Activated CD8-positive, alpha-beta memory T cell treated with anti-CD3 and anti-CD28 coated beads for 4 hours (primary cell): ENCODE measurements at regions not wholly inside any gene's neighbourhood (a gene's known extent, or its start where the extent isn't known, plus 50 kb on each side); places are given as distances from the start of the nearest gene placed in this dataset.
"Not testable (repeated sequence)": the region's sequence is repeated elsewhere in the genome, so short reads cannot be mapped to it uniquely, and the experiment has no call there.

Experiments
- DNase-seq, 2 donors: peaks; one replicate each; pipeline ENCODE4 v3.0.0-alpha.2; 2020; ENCODE audit warnings: low read depth in 2 of 2

- DNase-seq: not testable (repeated sequence)
Observed at GRCh38 chr16:29219562-29219961, 186.9 kb downstream of the NPIPB11 start.

GRCh38 chr16:29218649-29219048 lies 187.9 kb downstream of the NPIPB11 start:
- not testable (repeated sequence) for DNase-seq

GRCh38 chr16:29218171-29218570 lies 188.3 kb downstream of the NPIPB11 start:
- not testable (repeated sequence) for DNase-seq

- DNase-seq: not testable (repeated sequence)
Observed at GRCh38 chr16:29217752-29218126, 188.8 kb downstream of the NPIPB11 start.

GRCh38 chr16:29217104-29217751 lies 189.3 kb downstream of the NPIPB11 start:
- not testable (repeated sequence) for DNase-seq

GRCh38 chr16:29213770-29214169 lies 192.7 kb downstream of the NPIPB11 start:
- not testable (repeated sequence) for DNase-seq

GRCh38 chr16:29213251-29213650 lies 193.3 kb downstream of the NPIPB11 start:
- not testable (repeated sequence) for DNase-seq

- not testable (repeated sequence) for DNase-seq
Observed at GRCh38 chr16:29212084-29213027, 194.2 kb downstream of the NPIPB11 start.

- DNase-seq: not testable (repeated sequence)
Observed at GRCh38 chr16:29211456-29211855, 195.1 kb downstream of the NPIPB11 start.

GRCh38 chr16:29210299-29211150 lies 196.0 kb downstream of the NPIPB11 start:
- not testable (repeated sequence) for DNase-seq

GRCh38 chr16:29206120-29206519 lies 200.4 kb downstream of the NPIPB11 start:
- DNase-seq: not testable (repeated sequence)

- DNase-seq: not testable (repeated sequence)
Observed at GRCh38 chr16:29205151-29205550, 201.4 kb downstream of the NPIPB11 start.

GRCh38 chr16:29204806-29205135 lies 201.7 kb downstream of the NPIPB11 start:
- no peak for DNase-seq

GRCh38 chr16:29203933-29204805 lies 202.3 kb downstream of the NPIPB11 start:
- not testable (repeated sequence) for DNase-seq

- not testable (repeated sequence) for DNase-seq
Observed at GRCh38 chr16:29203046-29203932, 203.2 kb downstream of the NPIPB11 start.

- not testable (repeated sequence) for DNase-seq
Observed at GRCh38 chr16:29202642-29203041, 203.9 kb downstream of the NPIPB11 start.

GRCh38 chr16:29202025-29202632 lies 204.4 kb downstream of the NPIPB11 start:
- DNase-seq: not testable (repeated sequence)

- not testable (repeated sequence) for DNase-seq
Observed at GRCh38 chr16:29201296-29202024, 205.1 kb downstream of the NPIPB11 start.

- not testable (repeated sequence) for DNase-seq
Observed at GRCh38 chr16:29200681-29201080, 205.8 kb downstream of the NPIPB11 start.
